Liver (tissue), 7 donors: ENCODE measurements at regions not wholly inside any gene's neighbourhood (a gene's known extent, or its start where the extent isn't known, plus 50 kb on each side); places are given as distances from the start of the nearest gene placed in this dataset.

Experiments used
- DNase-seq: peaks from one replicate; pipeline ENCODE4 v3.0.0-alpha.2; 2017; ENCODE audit warnings: low spot score
- H3K27ac ChIP-seq, 2 donors: one replicate each; pipeline ENCODE4 v1.7.0; 2013; ENCODE audit warnings: inconsistent platforms in 2 of 2, low read length in 2 of 2, control low read depth in 1 of 2, low read depth in 1 of 2, mild to moderate bottlenecking in 1 of 2
- H3K27me3 ChIP-seq, 4 donors: one replicate each; pipeline versions ENCODE4 v1.6.1 to v1.7.0; 2013; ENCODE audit warnings: low read length in 3 of 4, inconsistent platforms in 1 of 4, mild to moderate bottlenecking in 1 of 4, moderate library complexity in 1 of 4; ENCODE audit not compliant: control insufficient read depth in 4 of 4, insufficient read depth in 4 of 4
- H3K36me3 ChIP-seq, 4 donors: one replicate each; pipeline versions ENCODE4 v1.6.1 to v1.7.0; 2013; ENCODE audit warnings: low read length in 3 of 4, mild to moderate bottlenecking in 3 of 4, low read depth in 1 of 4, moderate library complexity in 1 of 4; ENCODE audit not compliant: control insufficient read depth in 4 of 4, insufficient read depth in 3 of 4
- H3K4me1 ChIP-seq, 4 donors: one replicate each; pipeline versions ENCODE4 v1.6.1 to v1.7.0; 2013; ENCODE audit warnings: low read length in 3 of 4, mild to moderate bottlenecking in 3 of 4, moderate library complexity in 1 of 4; ENCODE audit not compliant: control insufficient read depth in 4 of 4, insufficient read depth in 4 of 4
- H3K4me3 ChIP-seq, 3 donors: one replicate each; pipeline versions ENCODE4 v1.6.1 to v1.7.0; 2013; ENCODE audit warnings: low read length in 3 of 3, control low read depth in 1 of 3, low read depth in 1 of 3, mild to moderate bottlenecking in 1 of 3
- H3K9ac ChIP-seq, 2 donors: one replicate each; pipeline ENCODE4 v1.7.0; 2013; ENCODE audit warnings: low read length in 2 of 2, mild to moderate bottlenecking in 2 of 2, moderate library complexity in 2 of 2, control low read depth in 1 of 2, low read depth in 1 of 2
- H3K9me3 ChIP-seq, 4 donors: one replicate each; pipeline versions ENCODE4 v1.6.1 to v1.7.0; 2013; ENCODE audit warnings: low read length in 3 of 4; ENCODE audit not compliant: control insufficient read depth in 4 of 4
- EGR1 ChIP-seq, 2 donors: IDR thresholded peaks; 2 replicates each; pipeline ENCODE4 v1.6.1; 2016 to 2018; ENCODE audit warnings: antibody characterized with exemption in 2 of 2, low read depth in 2 of 2
- FOXA2 ChIP-seq: IDR thresholded peaks from 2 replicates; pipeline ENCODE4 v1.6.1; 2016; ENCODE audit warnings: antibody characterized with exemption
- GABPA ChIP-seq, 2 donors: IDR thresholded peaks in 1 of 2; conservative IDR thresholded peaks in 1 of 2; 2 replicates each; pipeline ENCODE4 v1.6.1; 2016; ENCODE audit warnings: antibody characterized with exemption in 2 of 2, mild to moderate bottlenecking in 1 of 2, moderate library complexity in 1 of 2
- HNF4A ChIP-seq, 2 donors: conservative IDR thresholded peaks; 2 replicates each; pipeline ENCODE4 v1.6.1; 2016; ENCODE audit warnings: antibody characterized with exemption in 2 of 2, mild to moderate bottlenecking in 2 of 2
- HNF4G ChIP-seq: IDR thresholded peaks from 2 replicates; pipeline ENCODE4 v1.6.1; 2016; ENCODE audit warnings: antibody characterized with exemption
- JUND ChIP-seq, 2 donors: IDR thresholded peaks; 2 replicates each; pipeline ENCODE4 v1.6.1; 2016; ENCODE audit warnings: antibody characterized with exemption in 2 of 2
- RAD21 ChIP-seq, 2 donors: IDR thresholded peaks; 2 replicates each; pipeline ENCODE4 v1.6.1; 2016; ENCODE audit warnings: antibody characterized with exemption in 2 of 2, mild to moderate bottlenecking in 2 of 2
- REST ChIP-seq: IDR thresholded peaks from 2 replicates; pipeline ENCODE4 v1.6.1; 2016; ENCODE audit warnings: antibody characterized with exemption, mild to moderate bottlenecking
- RXRA ChIP-seq, 2 donors: IDR thresholded peaks; 2 replicates each; pipeline ENCODE4 v1.6.1; 2017 to 2018; ENCODE audit warnings: antibody characterized with exemption in 2 of 2, mild to moderate bottlenecking in 1 of 2
- SP1 ChIP-seq: IDR thresholded peaks from 2 replicates; pipeline ENCODE4 v1.6.1; 2018; ENCODE audit warnings: antibody characterized with exemption, mild to moderate bottlenecking
- TAF1 ChIP-seq: conservative IDR thresholded peaks from 2 replicates; pipeline ENCODE4 v1.6.1; 2016; ENCODE audit warnings: antibody characterized with exemption, mild to moderate bottlenecking
- YY1 ChIP-seq: IDR thresholded peaks from 2 replicates; pipeline ENCODE4 v1.6.1; 2016; ENCODE audit warnings: antibody characterized with exemption, mild to moderate bottlenecking
- WGBS: extraction: QIAGEN DNeasy Blood & Tissue Kit; methylation state at CpG from one replicate; pipeline ENCODE4 v1.1.7; 2013; 5-methylcytosine and 5-hydroxymethylcytosine counted together
- TF ChIP-seq, protein P1 (sequence below): IDR thresholded peaks from 2 replicates; pipeline ENCODE4 v1.6.1; 2016; ENCODE audit warnings: antibody characterized with exemption
- TF ChIP-seq, protein P2 (sequence below): IDR thresholded peaks from 2 replicates; pipeline ENCODE4 v1.6.1; 2016; ENCODE audit warnings: antibody characterized with exemption
- donor health status: healthy.
- donor health status: healthy.
- donor health status: healthy.
- donor health status: healthy.

GRCh38 chr20:62578294-62578897 is 63.9 kb upstream of the SLCO4A1 start:
- H3K36me3 ChIP-seq: no peaks in the 10 kb centered on the region
- no peaks in the 10 kb centered on the region for H3K4me1 ChIP-seq
- no peaks in the 10 kb centered on the region for H3K9me3 ChIP-seq
- WGBS: 55% methylated on average over 20 of the region's 20 CpGs
- H3K27me3 ChIP-seq: peaks cover 0 to 17% (median 4%) of the 10 kb centered on the region in 4 donors
- H3K4me3 ChIP-seq: no peak overlapping the region
- TF ChIP-seq, protein P1, sequence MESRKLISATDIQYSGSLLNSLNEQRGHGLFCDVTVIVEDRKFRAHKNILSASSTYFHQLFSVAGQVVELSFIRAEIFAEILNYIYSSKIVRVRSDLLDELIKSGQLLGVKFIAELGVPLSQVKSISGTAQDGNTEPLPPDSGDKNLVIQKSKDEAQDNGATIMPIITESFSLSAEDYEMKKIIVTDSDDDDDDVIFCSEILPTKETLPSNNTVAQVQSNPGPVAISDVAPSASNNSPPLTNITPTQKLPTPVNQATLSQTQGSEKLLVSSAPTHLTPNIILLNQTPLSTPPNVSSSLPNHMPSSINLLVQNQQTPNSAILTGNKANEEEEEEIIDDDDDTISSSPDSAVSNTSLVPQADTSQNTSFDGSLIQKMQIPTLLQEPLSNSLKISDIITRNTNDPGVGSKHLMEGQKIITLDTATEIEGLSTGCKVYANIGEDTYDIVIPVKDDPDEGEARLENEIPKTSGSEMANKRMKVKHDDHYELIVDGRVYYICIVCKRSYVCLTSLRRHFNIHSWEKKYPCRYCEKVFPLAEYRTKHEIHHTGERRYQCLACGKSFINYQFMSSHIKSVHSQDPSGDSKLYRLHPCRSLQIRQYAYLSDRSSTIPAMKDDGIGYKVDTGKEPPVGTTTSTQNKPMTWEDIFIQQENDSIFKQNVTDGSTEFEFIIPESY: no peak
- TF ChIP-seq YY1 (no peak), REST (no peak), JUND (IDR thresholded peaks at IDR 0.05) (no peak), EGR1 (IDR thresholded peaks at IDR 0.05; ENCODE audit: low read depth in 2 of 2) (no peak), HNF4G (no peak), TAF1 (no peak), GABPA (IDR thresholded peaks at IDR 0.05 in 1 of 2, conservative IDR thresholded peaks at IDR 0.05 in 1 of 2) (no peak), RXRA (IDR thresholded peaks at IDR 0.05) (no peak), HNF4A (conservative IDR thresholded peaks at IDR 0.05) (no peak), RAD21 (IDR thresholded peaks at IDR 0.05) (no peak)
- TF ChIP-seq, protein P2, sequence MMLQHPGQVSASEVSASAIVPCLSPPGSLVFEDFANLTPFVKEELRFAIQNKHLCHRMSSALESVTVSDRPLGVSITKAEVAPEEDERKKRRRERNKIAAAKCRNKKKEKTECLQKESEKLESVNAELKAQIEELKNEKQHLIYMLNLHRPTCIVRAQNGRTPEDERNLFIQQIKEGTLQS: no peak
- H3K27ac ChIP-seq: no peak overlapping the region
- DNase-seq: no peak
- H3K9ac ChIP-seq: no peak overlapping the region

DNA sequence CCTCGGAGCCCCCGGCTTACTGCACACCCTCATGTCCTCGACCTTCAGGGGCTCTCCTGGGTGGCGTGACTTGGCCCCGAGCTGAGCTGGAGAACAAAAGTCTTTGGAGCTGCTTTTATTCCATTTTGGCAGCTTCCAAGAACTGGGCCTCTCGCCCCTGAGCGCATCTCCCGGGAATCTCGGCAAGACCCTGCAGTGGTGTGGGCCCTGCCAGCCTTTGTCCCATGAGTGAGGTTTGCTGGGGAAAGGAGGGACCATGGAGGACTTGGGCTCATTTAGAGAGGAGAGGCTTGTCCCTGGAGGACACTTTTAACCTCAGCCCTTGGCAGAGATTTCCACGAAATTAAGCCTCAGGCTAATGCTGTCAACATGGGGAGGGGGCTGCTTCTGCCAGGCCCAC is 62.3 kb upstream of the SLCO4A1 start:
- Histone ChIP-seq H3K4me1 (no peaks in the 10 kb centered on the region), H3K27me3 (peaks cover 0 to 10% (median 4%) of the 10 kb centered on the region in 4 donors), H3K27ac (no peak overlapping the region), H3K36me3 (no peaks in the 10 kb centered on the region), H3K9me3 (no peaks in the 10 kb centered on the region), H3K9ac (no peak overlapping the region), H3K4me3 (no peak overlapping the region)
- DNase-seq: no peak
- WGBS: 55% methylated on average over 10 of the region's 10 CpGs
- TF ChIP-seq GABPA (IDR thresholded peaks at IDR 0.05 in 1 of 2, conservative IDR thresholded peaks at IDR 0.05 in 1 of 2): no peak
- no peak for TF ChIP-seq REST
- no peak for TF ChIP-seq SP1
- TF ChIP-seq FOXA2: no peak
